ENCODE measurements at regions not wholly inside any gene's neighbourhood (a gene's known extent, or its start where the extent isn't known, plus 50 kb on each side); places are given as distances from the start of the nearest gene placed in this dataset.
A peak's percentile ranks its signal among the peaks of the same experiment; 100 is the strongest.

DNA sequence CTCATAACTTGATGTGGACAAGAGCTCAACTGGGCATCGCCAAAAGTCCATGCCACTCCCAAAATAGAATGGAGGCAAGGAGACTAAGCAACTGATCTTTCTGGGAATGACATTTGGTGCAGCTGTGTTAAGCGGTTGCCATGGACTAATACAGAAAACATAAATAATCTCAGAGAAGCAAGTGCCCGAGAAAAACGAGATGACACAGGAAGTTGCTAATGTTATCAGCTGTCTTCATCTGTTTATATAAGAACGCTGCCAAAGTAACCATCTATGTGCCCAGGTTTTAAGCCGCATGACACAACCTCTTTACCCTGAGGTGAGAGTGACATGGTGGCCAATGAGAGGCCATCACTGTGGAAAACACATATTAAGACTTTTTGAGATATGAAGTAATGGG is 54.9 kb upstream of the SACS start:
- peak in 2 of 3 experiments; percentile 3 to 42 for DNase-seq

GRCh38 chr13:23496255-23496654 is 62.8 kb upstream of the SACS start:
- DNase-seq: no peak

- DNase-seq: no peak
Observed at GRCh38 chr13:23497191-23497590, 63.7 kb upstream of the SACS start.

GRCh38 chr13:23500849-23501248 is 67.3 kb upstream of the SACS start:
- no peak for DNase-seq

- no peak for DNase-seq
Observed at GRCh38 chr13:23504180-23504579, 66.0 kb upstream of the TNFRSF19 start.

- no peak for DNase-seq
Observed at GRCh38 chr13:23505007-23505406, 65.2 kb upstream of the TNFRSF19 start.

GRCh38 chr13:23506071-23506806 is 64.0 kb upstream of the TNFRSF19 start:
- DNase-seq: peak in 1 of 3 experiments; percentile 20

GRCh38 chr13:23506807-23507291 is 63.4 kb upstream of the TNFRSF19 start:
- DNase-seq: no peak

DNA sequence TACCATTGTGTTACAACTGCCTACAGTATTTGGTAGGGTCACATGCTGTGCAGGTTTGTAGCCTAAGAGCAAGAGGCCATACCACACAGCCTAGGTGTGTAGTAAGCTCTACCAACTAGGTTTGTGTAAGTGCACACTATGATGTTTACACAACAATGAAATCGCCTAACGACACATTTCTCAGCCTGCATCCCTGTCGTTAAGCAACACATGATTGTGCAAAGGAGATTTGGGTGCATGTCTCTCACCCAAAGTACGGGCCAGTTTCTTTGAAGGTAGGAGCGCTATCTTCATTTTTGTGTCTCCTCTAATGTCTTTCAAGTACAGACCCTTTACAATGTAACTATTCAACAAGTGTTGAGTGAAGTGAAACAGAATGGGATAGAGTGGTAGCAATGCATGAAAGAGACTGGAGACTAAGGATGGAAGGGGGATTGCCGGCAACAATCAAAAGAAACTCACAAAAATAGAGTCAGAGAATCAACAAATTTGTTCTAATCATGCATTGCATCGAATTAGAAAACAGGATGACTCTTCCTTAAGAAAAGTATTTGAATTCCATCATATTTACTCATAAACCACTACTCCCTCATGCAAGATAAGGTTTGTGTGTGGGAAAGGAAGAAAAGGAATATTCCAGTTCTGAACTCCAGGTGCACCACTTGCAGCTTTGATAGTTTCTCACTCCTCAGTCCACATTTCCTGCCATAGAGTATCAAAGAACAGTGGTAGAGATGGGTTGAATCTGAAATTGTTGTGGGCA is 60.2 kb upstream of the TNFRSF19 start:
- no peak for DNase-seq

DNA sequence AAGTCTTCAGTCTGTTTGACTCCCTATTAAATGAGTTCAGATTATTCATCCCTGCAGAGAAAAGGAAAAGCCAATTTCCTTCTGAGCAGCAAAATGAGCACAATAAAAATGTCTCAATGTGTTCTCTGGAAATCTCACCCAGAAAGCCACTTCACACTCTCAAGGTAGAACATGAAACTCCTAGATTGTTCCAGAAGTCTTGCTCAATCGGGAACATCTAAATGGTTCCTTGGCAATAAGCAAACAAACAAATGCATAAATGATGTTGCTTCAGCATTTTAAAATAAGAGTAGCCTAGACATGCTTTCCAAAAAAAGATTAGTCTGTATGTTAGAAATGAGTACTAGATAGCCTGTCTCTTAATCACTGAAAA is 59.7 kb upstream of the TNFRSF19 start:
- DNase-seq: no peak

GRCh38 chr13:23510979-23511735 is 59.1 kb upstream of the TNFRSF19 start:
- DNase-seq: peak in 2 of 3 experiments; percentile 11

- no peak for DNase-seq
Observed at GRCh38 chr13:23512762-23513395, 57.3 kb upstream of the TNFRSF19 start.

DNA sequence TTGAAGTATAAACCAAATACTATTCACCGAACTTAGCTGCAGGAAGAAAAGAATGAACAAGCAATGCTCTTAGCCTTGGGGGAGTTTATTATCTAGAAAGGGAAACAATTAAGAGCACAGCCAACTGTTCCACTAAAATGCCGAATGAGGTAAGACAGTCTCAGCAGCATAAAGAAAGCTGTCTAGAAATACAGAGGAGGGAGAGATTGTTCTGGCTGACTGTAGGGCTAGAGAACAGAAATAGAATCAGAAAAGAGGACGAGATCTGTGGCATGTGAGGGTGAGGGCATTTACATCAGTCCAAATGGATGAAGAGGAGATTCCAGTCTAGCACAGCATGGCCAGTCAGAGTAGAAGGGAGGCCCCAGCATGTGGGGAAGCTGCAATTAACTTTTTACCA is 56.8 kb upstream of the TNFRSF19 start:
- DNase-seq: no peak

GRCh38 chr13:23514076-23514475 is 56.1 kb upstream of the TNFRSF19 start:
- no peak for DNase-seq

DNA sequence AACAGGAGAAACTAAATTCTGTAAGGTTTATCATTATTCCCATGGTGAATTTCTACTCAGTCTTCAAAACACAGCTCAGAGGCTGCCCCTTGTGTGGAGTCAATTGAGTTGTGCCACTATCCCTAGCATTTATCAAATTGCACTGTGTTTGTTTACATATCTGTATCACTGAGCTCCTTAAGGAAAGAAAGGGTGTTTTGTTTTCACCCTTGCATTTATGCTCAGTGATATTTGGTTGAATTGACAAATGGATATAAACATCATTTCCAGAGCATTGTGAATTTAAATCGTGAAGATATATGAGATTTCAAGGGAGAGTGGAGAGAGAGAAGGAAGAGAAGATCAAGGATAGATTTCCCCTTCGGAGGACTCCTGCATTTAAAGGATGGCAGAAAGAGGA is 55.1 kb upstream of the TNFRSF19 start:
- no peak for DNase-seq

- no peak for DNase-seq
Observed at GRCh38 chr13:23516190-23516589, 54.0 kb upstream of the TNFRSF19 start.

- DNase-seq: peak in 1 of 3 experiments; percentile 28
Observed at GRCh38 chr13:23516702-23517101, 53.5 kb upstream of the TNFRSF19 start.

DNA sequence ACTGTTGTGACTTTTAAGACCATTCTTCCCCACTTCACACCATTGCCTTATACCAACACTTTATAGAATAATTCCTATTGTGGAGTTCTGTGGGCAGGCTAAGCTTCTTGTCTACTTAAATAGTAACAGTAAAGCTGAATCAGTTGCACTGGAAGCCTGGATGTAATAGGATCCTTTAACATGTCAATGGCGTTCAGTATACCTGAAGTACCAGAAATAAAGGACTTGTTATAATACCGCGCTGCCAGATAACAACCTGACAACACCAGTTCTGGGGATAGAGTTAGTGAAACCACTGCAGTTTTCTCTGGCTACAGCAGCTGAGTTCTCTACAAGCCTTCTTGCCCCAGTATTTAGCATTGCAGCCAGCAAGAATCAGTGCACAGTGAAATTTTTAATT is 52.0 kb upstream of the TNFRSF19 start:
- peak in 1 of 3 experiments; percentile 20 for DNase-seq
